NCI-H2171 (cell line): ENCODE measurements at regions not wholly inside any gene's neighbourhood (a gene's known extent, or its start where the extent isn't known, plus 50 kb on each side); places are given as distances from the start of the nearest gene placed in this dataset.
A peak's percentile ranks its signal among the peaks of the same experiment; 100 is the strongest.
"Not testable (repeated sequence)": the region's sequence is repeated elsewhere in the genome, so short reads cannot be mapped to it uniquely, and the experiment has no call there.

Source experiments
- DNase-seq: peaks from one replicate; lab custom pipeline; 2025; lab: John Stamatoyannopoulos, UW

- DNase-seq: not testable (repeated sequence)
These were observed 557.8 kb upstream of the C16orf82 start for GRCh38 chr16:26508946-26509345.

DNA sequence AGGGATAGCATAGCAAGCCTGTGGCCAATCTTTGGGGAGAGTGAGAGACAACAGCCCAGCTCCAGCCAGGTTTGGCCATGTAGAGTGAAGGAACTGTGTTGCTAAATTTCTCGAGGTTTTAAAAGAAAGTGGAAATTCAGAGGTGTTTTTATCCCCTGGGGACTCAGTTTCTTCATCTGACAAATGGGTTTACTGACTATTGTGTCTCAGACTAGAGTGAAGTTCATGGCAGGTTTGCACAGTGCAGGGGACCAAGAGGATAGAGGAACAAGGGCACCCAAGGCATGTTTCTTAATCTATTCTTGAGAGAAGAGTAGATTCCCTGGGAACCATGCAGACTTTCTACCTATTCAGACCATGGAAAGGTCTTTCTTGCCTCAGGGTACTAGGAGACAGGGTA, 555.8 kb upstream of the C16orf82 start:
- DNase-seq: no peak

DNA sequence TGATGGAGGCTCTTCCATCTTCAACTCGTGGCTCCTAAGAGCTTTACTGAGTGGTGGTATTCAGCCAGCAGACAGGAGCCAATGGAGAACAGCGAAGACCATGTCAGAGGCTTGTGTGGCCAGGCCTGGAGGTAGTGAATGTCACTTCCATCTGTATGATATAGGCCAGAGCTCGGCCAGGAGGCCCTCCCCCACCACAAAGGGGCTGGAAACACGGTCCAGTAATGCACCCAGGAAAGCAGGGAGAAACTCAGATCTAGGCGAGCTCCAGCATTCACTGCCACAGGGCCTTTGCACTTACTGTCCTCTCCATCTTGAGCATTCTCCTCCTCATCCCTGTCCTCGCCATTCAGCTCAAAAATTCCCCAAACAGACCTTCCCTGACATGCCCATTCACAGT, 555.3 kb upstream of the C16orf82 start:
- DNase-seq: no peak

DNA sequence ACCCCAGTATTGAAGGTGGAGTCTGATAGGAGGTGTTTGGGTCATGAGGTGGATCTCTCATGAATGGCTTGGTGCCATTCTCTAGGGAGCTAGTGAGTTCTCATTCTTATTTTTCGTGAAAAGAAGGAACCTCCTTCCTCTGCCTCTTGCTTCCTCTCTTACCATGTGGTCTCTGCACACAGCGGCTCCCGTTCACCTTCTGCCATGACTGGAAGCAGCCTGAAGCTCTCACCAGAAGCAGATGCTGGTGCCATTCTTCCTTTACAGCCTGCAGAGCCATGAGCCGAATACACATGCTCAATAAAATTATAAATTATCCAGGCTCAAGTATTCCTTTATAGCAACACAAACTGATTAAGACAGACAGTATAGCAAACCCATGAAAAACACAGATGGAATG, 545.1 kb upstream of the C16orf82 start:
- DNase-seq: no peak

DNA sequence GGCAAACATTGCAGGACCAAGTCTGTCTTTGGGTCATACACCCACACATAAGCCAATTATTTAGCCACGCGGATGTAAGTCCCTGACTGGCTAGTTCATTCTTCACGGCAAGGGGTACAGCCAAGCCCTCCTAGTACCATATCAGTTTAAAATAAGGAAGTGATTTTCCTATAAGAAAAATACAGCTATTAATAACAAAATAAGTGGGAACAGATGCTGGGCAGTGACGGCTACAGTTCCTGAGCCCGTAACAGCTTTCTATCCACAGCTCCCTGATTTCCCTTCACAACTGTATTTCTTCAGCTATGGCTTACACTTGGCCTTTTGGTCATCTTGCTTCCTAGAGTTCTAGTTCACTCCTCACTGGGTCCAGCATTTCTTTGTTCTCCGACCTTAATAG, 542.4 kb upstream of the C16orf82 start:
- no peak for DNase-seq

DNA sequence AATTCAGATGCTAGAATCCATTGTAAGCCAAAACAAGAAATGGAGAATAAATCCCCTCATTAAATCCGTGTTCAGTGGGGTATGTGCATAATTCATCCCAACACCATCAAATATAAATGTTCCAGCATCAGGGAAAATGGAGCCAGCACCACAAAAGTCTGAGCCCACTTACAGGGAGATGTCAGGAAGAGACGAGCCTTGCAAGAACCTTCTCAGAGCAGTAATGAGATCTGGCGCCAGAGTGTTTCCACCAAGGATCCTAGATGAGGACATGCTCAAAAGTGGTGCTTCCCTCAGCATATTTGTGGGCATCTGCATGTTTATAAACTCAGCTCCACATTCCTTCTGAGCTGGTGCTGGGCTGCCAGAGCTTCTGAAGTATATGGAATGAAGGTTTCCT, 541.9 kb upstream of the C16orf82 start:
- DNase-seq: no peak

DNA sequence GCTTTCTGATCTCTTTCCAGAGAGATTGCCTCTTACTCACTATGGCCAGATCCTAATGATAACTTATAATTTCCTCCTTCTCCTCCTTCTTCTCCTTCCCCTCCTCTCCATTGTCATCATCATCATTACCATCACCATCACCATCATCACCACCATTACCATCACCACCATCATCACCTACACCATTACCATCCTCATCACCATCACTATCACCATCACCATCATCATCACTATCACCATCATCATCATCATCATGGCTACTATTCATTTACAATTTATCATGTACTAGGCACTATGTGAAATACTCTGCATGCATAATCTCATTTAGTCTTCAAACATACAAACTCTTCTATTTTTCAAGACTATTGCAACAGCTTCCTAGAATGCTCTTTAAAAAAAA, 540.9 kb upstream of the C16orf82 start:
- no peak for DNase-seq

GRCh38 chr16:26526633-26527032, 540.1 kb upstream of the C16orf82 start:
- DNase-seq: no peak

GRCh38 chr16:26530584-26531289, 536.0 kb upstream of the C16orf82 start:
- DNase-seq: no peak

- DNase-seq: no peak
These were observed 535.4 kb upstream of the C16orf82 start for GRCh38 chr16:26531290-26531730.

DNA sequence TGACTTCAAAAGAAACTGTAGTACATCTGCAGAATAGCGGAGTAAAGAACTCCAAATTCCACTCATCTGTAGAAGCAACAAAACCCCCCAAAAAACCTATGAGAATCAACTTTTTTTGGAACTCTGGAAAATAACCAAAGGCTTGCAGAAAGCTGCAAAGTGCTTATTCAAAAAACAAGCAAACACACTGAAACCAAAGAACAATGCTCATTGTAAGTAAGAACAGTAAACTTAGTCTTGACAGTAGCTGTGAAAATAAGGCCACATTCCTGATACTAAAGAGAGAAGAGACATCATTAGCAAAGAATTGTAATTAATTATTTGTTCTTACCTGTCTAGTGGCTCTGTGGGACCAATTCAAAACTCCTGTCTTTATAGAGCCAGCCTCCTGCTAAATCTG, 534.3 kb upstream of the C16orf82 start:
- no peak for DNase-seq

DNA sequence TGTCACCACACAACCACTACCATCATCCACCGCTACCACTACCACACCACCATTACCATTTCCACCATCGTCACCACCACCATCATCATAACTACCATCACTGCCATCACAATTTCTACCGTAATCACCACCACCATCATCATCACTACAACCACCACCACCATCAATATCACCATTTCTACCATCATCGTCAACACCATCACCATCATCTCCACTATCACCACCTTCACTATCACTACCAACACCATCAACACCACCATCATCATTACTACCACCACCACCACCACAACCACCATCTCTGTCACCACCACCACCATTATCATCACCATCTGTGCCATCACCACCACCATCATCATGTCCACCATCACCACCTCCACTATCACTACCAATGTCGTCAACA, 524.5 kb upstream of the C16orf82 start:
- DNase-seq: no peak

GRCh38 chr16:26546573-26546972, 520.2 kb upstream of the C16orf82 start:
- no peak for DNase-seq

- no peak for DNase-seq
These were observed 519.0 kb upstream of the C16orf82 start for GRCh38 chr16:26547681-26548080.

- no peak for DNase-seq
These were observed 516.6 kb upstream of the C16orf82 start for GRCh38 chr16:26550111-26550610.

GRCh38 chr16:26554030-26554429, 512.7 kb upstream of the C16orf82 start:
- DNase-seq: no peak

GRCh38 chr16:26561303-26561702, 505.4 kb upstream of the C16orf82 start:
- DNase-seq: no peak

DNA sequence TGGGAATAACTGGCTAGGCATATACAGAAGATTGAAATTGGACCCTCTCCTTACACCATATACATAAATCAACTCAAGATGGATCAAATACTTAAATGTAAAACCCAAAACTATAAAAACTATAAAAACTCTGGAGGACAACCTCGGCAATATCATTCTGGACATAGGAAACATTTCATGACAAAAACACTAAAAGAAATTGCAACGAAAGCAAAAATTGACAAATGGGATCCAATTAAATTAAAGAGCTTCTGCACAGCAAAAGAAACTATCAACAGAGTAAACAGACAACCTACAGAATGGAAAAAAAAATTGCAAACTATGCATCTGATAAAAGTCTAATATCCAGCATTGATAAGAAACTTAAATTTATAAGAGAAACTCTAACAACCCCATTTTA, 503.7 kb upstream of the C16orf82 start:
- no peak for DNase-seq

DNA sequence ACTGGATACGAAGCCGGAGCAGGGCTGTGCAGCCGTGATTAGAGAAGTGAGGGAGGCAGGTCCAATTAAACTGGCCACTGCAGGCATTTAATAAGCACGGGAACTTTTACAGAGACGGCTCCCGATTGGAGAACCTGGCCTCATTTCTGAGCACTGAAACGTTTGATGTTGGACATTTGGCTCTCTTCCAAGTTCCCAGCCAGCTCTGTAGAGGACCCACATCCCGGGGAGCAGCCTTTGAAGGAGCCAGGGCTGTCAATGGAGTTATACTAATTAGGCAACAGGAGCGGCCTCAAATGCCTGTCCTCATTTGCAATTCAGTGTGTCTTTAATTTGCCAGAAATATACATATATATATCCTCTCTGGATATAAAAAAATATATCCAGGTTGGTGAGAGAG, 499.4 kb upstream of the C16orf82 start:
- DNase-seq: no peak

DNA sequence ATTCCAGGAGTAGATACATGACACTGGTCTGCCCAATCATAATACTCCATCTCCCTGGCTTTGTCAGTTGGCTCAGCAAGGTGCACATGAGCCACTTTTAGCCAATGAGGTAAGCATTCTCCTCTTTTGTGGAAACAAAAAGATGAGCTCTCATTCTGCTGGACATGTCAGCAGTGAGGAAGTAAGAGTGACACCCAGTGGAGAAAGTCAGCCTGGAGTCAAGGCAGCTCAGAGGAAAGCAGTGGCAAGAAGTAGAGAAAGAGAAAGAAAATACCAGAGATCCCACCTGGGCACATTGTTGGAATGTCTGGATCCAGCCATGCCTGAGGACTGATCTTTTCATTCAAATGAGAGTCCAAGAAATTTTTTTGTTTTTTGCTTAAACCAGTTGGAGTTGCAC, 496.9 kb upstream of the C16orf82 start:
- peak; percentile 2 for DNase-seq

DNA sequence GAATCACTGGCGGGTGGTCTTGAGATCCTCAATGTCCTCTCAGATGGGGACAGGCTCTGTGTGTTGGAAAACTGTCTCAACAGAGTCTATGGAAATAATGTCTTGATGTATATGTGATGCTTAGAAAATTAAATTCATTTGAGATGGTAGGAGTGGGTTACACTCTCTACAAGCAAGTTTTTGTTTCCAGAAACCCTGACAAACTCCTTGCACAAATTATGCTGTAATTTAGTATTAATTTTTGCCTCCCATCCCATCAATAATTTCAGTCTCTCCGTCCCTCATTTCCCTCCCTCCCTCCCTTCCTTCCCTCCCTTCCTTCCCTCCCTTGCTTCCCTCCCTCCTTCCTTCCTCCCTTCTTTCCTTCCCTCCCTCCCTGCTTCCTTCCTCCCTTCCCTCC, 488.0 kb upstream of the C16orf82 start:
- DNase-seq: no peak

GRCh38 chr16:26583803-26584202, 482.9 kb upstream of the C16orf82 start:
- no peak for DNase-seq

- no peak for DNase-seq
These were observed 473.0 kb upstream of the C16orf82 start for GRCh38 chr16:26593700-26594099.

- no peak for DNase-seq
These were observed 472.1 kb upstream of the C16orf82 start for GRCh38 chr16:26594666-26595065.
